Glutamatergic neuron (in vitro differentiated cells): ENCODE measurements at regions not wholly inside any gene's neighbourhood (a gene's known extent, or its start where the extent isn't known, plus 50 kb on each side); places are given as distances from the start of the nearest gene placed in this dataset.

Experiments
- DNase-seq: peaks from one replicate; pipeline ENCODE4 v3.0.0; 2022
- H3K27ac Mint-ChIP-seq: one replicate; pipeline ENCODE4 v1.8.0; 2020; ENCODE audit warnings: mild to moderate bottlenecking, mixed read lengths, inconsistent platforms; ENCODE audit not compliant: unreplicated experiment
- H3K27me3 Mint-ChIP-seq: one replicate; pipeline ENCODE4 v1.8.0; 2020; ENCODE audit warnings: mild to moderate bottlenecking, moderate library complexity, mixed read lengths, inconsistent platforms; ENCODE audit not compliant: unreplicated experiment
- H3K36me3 Mint-ChIP-seq: one replicate; pipeline ENCODE4 v1.8.0; 2020; ENCODE audit warnings: mild to moderate bottlenecking, mixed read lengths, inconsistent platforms; ENCODE audit not compliant: unreplicated experiment
- H3K4me1 Mint-ChIP-seq: one replicate; pipeline ENCODE4 v1.8.0; 2020; ENCODE audit warnings: mild to moderate bottlenecking, low read depth, mixed read lengths, inconsistent platforms; ENCODE audit not compliant: unreplicated experiment
- H3K4me3 Mint-ChIP-seq: one replicate; pipeline ENCODE4 v1.8.0; 2020; ENCODE audit warnings: mild to moderate bottlenecking, mixed read lengths, inconsistent platforms; ENCODE audit not compliant: unreplicated experiment
- H3K9me3 Mint-ChIP-seq: one replicate; pipeline ENCODE4 v1.8.0; 2020; ENCODE audit warnings: mild to moderate bottlenecking, moderate library complexity, mixed read lengths, inconsistent platforms; ENCODE audit not compliant: unreplicated experiment
- CTCF ChIP-seq: fragments of 200-600 bp; sonication (generic); IDR thresholded peaks from one replicate; pipeline ENCODE4 v1.5.0; 2021; ENCODE audit not compliant: partially characterized antibody, unreplicated experiment

GRCh38 chr5:124554746-124555578, 191.5 kb downstream of the ZNF608 start:
- H3K4me1 Mint-ChIP-seq, result peaks cover 24% of the 10 kb centered on the region
- DNase-seq, result no peak
- H3K27ac Mint-ChIP-seq, result peak overlapping the region; percentile 94
- TF ChIP-seq CTCF, result no peak
- peak overlapping the region; percentile 27 for H3K4me3 Mint-ChIP-seq
- H3K36me3 Mint-ChIP-seq, result no peaks in the 10 kb centered on the region
- peaks cover 2% of the 10 kb centered on the region for H3K9me3 Mint-ChIP-seq
- no peaks in the 10 kb centered on the region for H3K27me3 Mint-ChIP-seq

- peaks cover 27% of the 10 kb centered on the region for H3K4me1 Mint-ChIP-seq
- peak overlapping the region; percentile 9 for H3K4me3 Mint-ChIP-seq
- no peaks in the 10 kb centered on the region for H3K36me3 Mint-ChIP-seq
- no peak for DNase-seq
- peak overlapping the region; percentile 83 for H3K27ac Mint-ChIP-seq
- TF ChIP-seq CTCF, result no peak
- H3K27me3 Mint-ChIP-seq, result no peaks in the 10 kb centered on the region
- peaks cover 2% of the 10 kb centered on the region for H3K9me3 Mint-ChIP-seq
Measured at GRCh38 chr5:124553911-124554310, 192.5 kb downstream of the ZNF608 start.

- H3K27ac Mint-ChIP-seq, result no peak overlapping the region
- H3K9me3 Mint-ChIP-seq, result peaks cover 2% of the 10 kb centered on the region
- H3K27me3 Mint-ChIP-seq, result no peaks in the 10 kb centered on the region
- H3K36me3 Mint-ChIP-seq, result no peaks in the 10 kb centered on the region
- H3K4me3 Mint-ChIP-seq, result no peak overlapping the region
- peaks cover 37% of the 10 kb centered on the region for H3K4me1 Mint-ChIP-seq
- DNase-seq, result no peak
- TF ChIP-seq CTCF, result no peak
Measured at GRCh38 chr5:124552526-124552925, 193.9 kb downstream of the ZNF608 start.

- Mint-ChIP-seq H3K4me3 (no peak overlapping the region), H3K4me1 (peaks cover 42% of the 10 kb centered on the region), H3K9me3 (peaks cover 2% of the 10 kb centered on the region), H3K36me3 (no peaks in the 10 kb centered on the region), H3K27me3 (no peaks in the 10 kb centered on the region), H3K27ac (no peak overlapping the region)
- no peak for DNase-seq
- no peak for TF ChIP-seq CTCF
Measured at GRCh38 chr5:124551939-124552279, 194.5 kb downstream of the ZNF608 start.

GRCh38 chr5:124550731-124551130, 195.7 kb downstream of the ZNF608 start:
- Mint-ChIP-seq H3K36me3 (no peaks in the 10 kb centered on the region), H3K9me3 (no peaks in the 10 kb centered on the region), H3K27ac (no peak overlapping the region), H3K4me3 (no peak overlapping the region), H3K27me3 (no peaks in the 10 kb centered on the region), H3K4me1 (peaks cover 52% of the 10 kb centered on the region)
- no peak for TF ChIP-seq CTCF
- DNase-seq, result no peak
